ENCODE measurements at regions not wholly inside any gene's neighbourhood (a gene's known extent, or its start where the extent isn't known, plus 50 kb on each side); places are given as distances from the start of the nearest gene placed in this dataset.
A peak's percentile ranks its signal among the peaks of the same experiment; 100 is the strongest.

DNA sequence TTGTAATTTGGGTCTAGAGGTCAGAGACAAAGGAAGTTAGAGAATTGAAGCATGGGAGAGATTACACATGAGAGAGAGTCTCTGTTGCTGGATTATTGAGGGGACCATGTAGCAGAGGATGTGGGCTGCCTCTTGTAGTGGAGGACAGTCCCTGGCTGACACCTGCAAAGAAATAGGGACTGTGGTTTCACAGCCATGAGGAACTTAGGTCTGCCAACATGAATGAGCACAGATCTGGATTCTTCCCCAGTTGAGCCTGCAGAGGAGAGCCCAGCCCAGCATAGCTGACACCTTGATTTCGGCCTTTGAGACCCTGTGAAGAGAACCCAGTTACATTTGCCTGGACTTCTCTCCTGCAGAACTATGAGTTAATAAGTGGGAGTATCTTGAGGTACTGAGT, 179.5 kb upstream of the TWIST2 start:
- H3K4me3 ChIP-seq (ENCODE audit: low read length): no peak overlapping the region
- TF ChIP-seq CTCF (conservative IDR thresholded peaks at IDR 0.05; ENCODE audit: low read length): no peak
- DNase-seq (ENCODE audit: low read depth): no peak

- no peak for DNase-seq (ENCODE audit: low read depth)
- no peak overlapping the region for H3K4me3 ChIP-seq (ENCODE audit: low read length)
- TF ChIP-seq CTCF (conservative IDR thresholded peaks at IDR 0.05; ENCODE audit: low read length): no peak
These were observed 178.8 kb upstream of the TWIST2 start for GRCh38 chr2:238669046-238669445.

- H3K4me3 ChIP-seq (ENCODE audit: low read length): no peak overlapping the region
- peak; percentile 44 for DNase-seq (ENCODE audit: low read depth)
- TF ChIP-seq CTCF (conservative IDR thresholded peaks at IDR 0.05; ENCODE audit: low read length): no peak
These were observed 178.3 kb upstream of the TWIST2 start for GRCh38 chr2:238669581-238670080.

DNA sequence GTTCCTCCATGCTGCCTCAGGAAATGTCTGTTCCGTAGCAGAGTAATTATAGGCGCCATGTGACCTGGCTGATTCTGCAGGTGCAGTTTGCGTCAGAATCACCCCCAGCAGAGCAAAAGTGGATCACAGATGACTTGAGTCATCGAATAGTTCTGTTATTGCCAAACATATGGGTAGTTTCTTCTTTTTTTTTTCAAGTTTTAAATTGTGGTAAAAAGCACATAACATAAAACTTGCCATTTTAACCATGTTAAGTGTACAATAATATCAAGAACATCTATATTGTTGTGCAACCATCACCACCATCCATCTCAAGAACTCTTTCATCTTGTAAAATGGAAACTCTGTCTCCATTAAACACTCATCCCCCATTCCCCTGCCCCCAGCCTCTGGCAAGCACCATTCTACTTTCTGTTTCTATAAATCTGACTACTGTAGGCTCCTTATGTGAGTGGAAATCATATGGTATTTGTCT, 177.7 kb upstream of the TWIST2 start:
- TF ChIP-seq CTCF (conservative IDR thresholded peaks at IDR 0.05; ENCODE audit: low read length): no peak
- peak; percentile 70 for DNase-seq (ENCODE audit: low read depth)
- no peak overlapping the region for H3K4me3 ChIP-seq (ENCODE audit: low read length)

GRCh38 chr2:238682536-238682935, 165.3 kb upstream of the TWIST2 start:
- TF ChIP-seq CTCF (conservative IDR thresholded peaks at IDR 0.05; ENCODE audit: low read length): no peak
- H3K4me3 ChIP-seq (ENCODE audit: low read length): no peak overlapping the region
- DNase-seq (ENCODE audit: low read depth): no peak

DNA sequence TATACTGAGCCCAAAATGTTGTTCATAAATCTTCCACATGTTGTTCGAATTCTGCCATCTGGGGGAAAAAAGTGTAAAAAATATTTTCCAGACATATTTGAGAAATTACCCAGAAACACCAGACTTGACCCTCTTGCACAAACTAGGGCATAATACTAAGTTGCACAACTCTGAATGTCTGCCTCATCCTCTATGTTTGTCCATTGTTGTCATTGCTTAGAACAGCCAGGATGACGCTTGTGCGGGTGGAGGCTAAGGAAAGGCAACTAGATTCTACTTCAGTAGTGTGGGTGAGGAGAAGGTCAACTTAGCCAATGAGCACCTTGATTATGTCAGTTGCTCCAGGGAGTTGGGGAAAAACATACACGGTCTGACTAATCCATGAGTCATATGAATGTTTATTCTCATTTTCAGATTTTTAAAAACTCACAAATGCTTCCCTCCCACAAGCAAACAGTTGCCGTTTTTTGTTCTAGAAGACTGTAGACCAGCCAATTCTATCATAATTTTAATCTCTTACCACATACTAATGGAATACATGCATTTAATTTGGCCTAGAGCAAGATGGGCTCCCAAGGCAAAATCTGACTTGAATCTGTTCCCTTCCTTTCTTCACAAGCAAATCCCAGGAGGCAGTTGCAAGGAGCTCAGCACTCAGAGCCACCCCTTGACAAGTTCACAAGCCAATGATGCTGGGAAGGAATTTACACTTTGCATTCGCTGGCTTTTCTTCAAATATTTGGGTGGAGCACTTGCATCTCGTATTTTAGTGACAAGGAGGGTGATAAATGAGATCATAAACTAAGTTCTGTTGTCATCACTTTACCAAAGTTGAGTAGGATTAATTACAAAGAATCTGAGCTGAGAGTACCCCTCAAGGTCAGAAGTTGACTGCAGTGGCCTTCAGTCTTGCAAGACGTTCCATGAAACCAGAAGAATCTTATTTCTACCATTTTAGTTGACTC, 163.2 kb upstream of the TWIST2 start:
- no peak overlapping the region for H3K4me3 ChIP-seq (ENCODE audit: low read length)
- DNase-seq (ENCODE audit: low read depth): peak; percentile 100
- TF ChIP-seq CTCF (conservative IDR thresholded peaks at IDR 0.05; ENCODE audit: low read length): peak; percentile 32

- no peak overlapping the region for H3K4me3 ChIP-seq (ENCODE audit: low read length)
- no peak for DNase-seq (ENCODE audit: low read depth)
- no peak for TF ChIP-seq CTCF (conservative IDR thresholded peaks at IDR 0.05; ENCODE audit: low read length)
These were observed 162.6 kb upstream of the TWIST2 start for GRCh38 chr2:238685327-238685709.

All from AG10803 (cell line).